ENCODE measurements at regions not wholly inside any gene's neighbourhood (a gene's known extent, or its start where the extent isn't known, plus 50 kb on each side); places are given as distances from the start of the nearest gene placed in this dataset.

DNA sequence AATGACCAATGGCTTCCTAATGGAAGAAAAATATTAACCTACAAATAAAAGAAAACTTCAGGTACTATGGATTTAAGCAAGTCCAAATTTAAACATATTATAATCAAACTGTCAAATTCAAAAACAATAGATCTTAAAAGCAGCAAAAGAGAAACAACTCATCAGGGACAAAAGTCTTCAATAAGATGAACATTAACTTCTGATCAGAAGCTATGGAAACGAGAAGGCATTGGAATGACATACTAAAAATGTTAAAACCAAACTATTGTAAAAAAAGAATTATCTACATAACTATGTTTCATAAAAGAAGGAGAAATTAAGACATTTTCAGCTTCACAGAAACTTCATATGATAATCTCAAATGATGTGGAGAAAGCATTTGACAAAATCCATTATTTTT, 334.7 kb downstream of the ANKRD7 start:
- Mint-ChIP-seq H3K27ac (no peak overlapping the region), H3K4me3 (no peak overlapping the region), H3K36me3 (ENCODE audit: low read depth) (no peaks in the 10 kb centered on the region), H3K4me1 (no peaks in the 10 kb centered on the region), H3K27me3 (no peaks in the 10 kb centered on the region), H3K9me3 (no peaks in the 10 kb centered on the region)
- DNase-seq, result no peak
- intact Hi-C loops (cut with micrococcal nuclease), result no loop called here

- intact Hi-C loops (cut with micrococcal nuclease), result no loop called here
- no peak for DNase-seq
- Mint-ChIP-seq H3K9me3 (no peaks in the 10 kb centered on the region), H3K36me3 (ENCODE audit: low read depth) (no peaks in the 10 kb centered on the region), H3K4me1 (no peaks in the 10 kb centered on the region), H3K4me3 (no peak overlapping the region), H3K27ac (no peak overlapping the region), H3K27me3 (no peaks in the 10 kb centered on the region)
Measured at GRCh38 chr7:118563311-118563710, 338.8 kb downstream of the ANKRD7 start.

GRCh38 chr7:118572604-118573003, 348.1 kb downstream of the ANKRD7 start:
- H3K36me3 Mint-ChIP-seq (ENCODE audit: low read depth), result no peaks in the 10 kb centered on the region
- no peak for DNase-seq
- H3K4me3 Mint-ChIP-seq, result no peak overlapping the region
- no peaks in the 10 kb centered on the region for H3K9me3 Mint-ChIP-seq
- no peaks in the 10 kb centered on the region for H3K4me1 Mint-ChIP-seq
- intact Hi-C loops (cut with micrococcal nuclease), result no loop called here
- no peak overlapping the region for H3K27ac Mint-ChIP-seq
- H3K27me3 Mint-ChIP-seq, result no peaks in the 10 kb centered on the region

DNA sequence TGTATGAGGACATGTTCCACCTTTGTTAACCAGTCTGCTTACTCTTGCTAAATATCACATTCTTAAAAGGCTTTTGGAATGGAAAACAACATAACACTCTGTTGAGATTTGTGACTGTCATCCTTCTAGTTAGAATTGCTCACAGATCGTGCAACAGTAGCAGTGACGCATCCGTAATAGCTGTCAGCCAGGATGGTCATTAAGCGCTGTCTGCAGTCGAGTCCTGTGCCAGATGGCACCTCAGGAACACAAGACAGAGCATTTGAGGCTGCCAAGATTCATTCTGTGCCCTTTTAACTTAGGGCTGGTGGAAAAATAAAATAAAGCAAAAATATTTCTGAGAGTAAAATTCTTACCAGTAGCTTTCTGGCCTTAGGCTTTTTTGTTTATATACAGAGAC, 348.6 kb downstream of the ANKRD7 start:
- H3K4me1 Mint-ChIP-seq, result no peaks in the 10 kb centered on the region
- H3K27ac Mint-ChIP-seq, result no peak overlapping the region
- no peak for DNase-seq
- no peak overlapping the region for H3K4me3 Mint-ChIP-seq
- intact Hi-C loops (cut with micrococcal nuclease), result no loop called here
- H3K36me3 Mint-ChIP-seq (ENCODE audit: low read depth), result no peaks in the 10 kb centered on the region
- H3K9me3 Mint-ChIP-seq, result no peaks in the 10 kb centered on the region
- H3K27me3 Mint-ChIP-seq, result no peaks in the 10 kb centered on the region

DNA sequence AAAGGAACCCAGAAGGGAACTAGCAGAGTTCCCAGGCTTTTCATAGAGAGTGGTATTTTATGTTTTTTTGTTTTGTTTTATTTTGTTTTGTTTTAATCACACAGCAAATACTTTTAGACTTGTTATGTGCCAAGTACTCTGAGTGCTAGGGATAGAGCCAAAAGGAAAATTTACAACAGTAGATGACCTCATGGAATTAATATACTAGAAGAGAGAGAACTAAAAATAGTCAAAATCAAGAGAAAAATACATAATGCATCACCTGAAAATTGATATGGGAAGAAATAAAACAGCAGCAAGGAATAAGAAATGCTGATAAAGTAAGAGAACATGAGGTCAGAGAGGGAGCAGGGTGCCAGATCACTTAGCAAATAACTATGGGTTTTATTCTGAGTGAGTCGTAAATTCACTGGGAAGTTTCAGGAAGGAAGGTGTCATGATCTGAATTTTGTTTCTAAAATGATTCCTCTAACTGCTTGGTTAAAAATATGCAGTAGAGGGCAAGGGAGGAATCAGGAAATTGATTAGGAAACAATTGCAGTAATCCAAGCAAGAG, 351.0 kb downstream of the ANKRD7 start:
- intact Hi-C loops (cut with micrococcal nuclease), result no loop called here
- H3K36me3 Mint-ChIP-seq (ENCODE audit: low read depth), result no peaks in the 10 kb centered on the region
- H3K27me3 Mint-ChIP-seq, result no peaks in the 10 kb centered on the region
- no peaks in the 10 kb centered on the region for H3K4me1 Mint-ChIP-seq
- no peaks in the 10 kb centered on the region for H3K9me3 Mint-ChIP-seq
- no peak for DNase-seq
- no peak overlapping the region for H3K27ac Mint-ChIP-seq
- no peak overlapping the region for H3K4me3 Mint-ChIP-seq

DNA sequence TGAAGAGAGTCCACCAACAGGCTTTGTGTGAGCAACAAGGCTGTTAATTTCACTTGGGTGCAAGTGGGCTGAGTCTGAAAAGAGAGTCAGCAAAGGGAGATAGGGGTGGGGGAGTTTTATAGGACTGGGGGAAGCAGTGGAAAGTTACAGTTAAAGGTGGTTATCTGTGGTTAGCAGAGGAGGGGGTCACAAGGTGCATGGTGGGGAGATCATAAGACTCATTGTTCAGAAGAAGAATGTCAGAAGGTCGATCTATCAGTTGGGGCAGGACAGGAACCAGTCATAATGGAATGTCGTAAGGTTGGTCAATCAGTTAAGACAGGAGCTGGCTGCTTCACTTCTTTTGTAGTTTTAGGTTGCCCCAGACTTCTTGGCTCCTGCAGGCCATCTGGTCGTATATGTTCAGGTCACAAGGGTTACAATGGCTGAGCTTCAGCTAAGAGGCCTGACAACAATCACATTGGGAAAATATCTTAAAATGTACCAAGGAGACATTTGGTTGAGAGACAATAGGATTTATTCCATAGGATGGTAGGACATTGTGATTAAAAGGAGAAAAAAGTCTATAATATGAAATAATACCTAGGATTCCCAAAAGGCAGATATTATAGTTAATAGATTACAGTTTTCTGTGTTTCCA, 356.4 kb downstream of the ANKRD7 start:
- no peaks in the 10 kb centered on the region for H3K36me3 Mint-ChIP-seq (ENCODE audit: low read depth)
- H3K9me3 Mint-ChIP-seq, result no peaks in the 10 kb centered on the region
- H3K4me1 Mint-ChIP-seq, result no peaks in the 10 kb centered on the region
- DNase-seq, result no peak
- H3K27ac Mint-ChIP-seq, result no peak overlapping the region
- H3K27me3 Mint-ChIP-seq, result no peaks in the 10 kb centered on the region
- no peak overlapping the region for H3K4me3 Mint-ChIP-seq
- intact Hi-C loops (cut with micrococcal nuclease), result no loop called here

DNA sequence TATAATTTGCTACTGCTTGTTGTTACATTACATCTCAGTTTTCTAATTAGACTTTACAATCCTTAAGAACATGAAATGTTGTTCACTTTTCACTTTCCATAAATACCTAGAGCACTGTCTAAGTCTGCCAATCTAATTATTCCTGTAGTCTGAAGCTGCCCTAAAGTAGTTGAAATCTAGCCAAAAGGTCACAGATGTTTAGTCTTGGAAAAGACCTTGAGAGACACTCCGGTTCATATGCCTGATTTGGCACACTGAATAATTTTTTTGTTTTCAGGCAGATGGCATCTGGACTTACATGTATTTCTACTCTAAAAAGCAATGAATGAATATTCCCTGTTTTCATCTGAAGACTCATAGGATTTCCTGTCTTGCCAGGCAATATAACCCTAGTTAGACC, 359.1 kb downstream of the ANKRD7 start:
- H3K27me3 Mint-ChIP-seq, result no peaks in the 10 kb centered on the region
- no peak overlapping the region for H3K4me3 Mint-ChIP-seq
- H3K27ac Mint-ChIP-seq, result no peak overlapping the region
- no peaks in the 10 kb centered on the region for H3K9me3 Mint-ChIP-seq
- intact Hi-C loops (cut with micrococcal nuclease), result no loop called here
- H3K4me1 Mint-ChIP-seq, result no peaks in the 10 kb centered on the region
- no peaks in the 10 kb centered on the region for H3K36me3 Mint-ChIP-seq (ENCODE audit: low read depth)
- no peak for DNase-seq

GRCh38 chr7:118586248-118586647, 361.7 kb downstream of the ANKRD7 start:
- no peak for DNase-seq
- Mint-ChIP-seq H3K4me1 (no peaks in the 10 kb centered on the region), H3K9me3 (no peaks in the 10 kb centered on the region), H3K4me3 (no peak overlapping the region), H3K27ac (no peak overlapping the region), H3K36me3 (ENCODE audit: low read depth) (no peaks in the 10 kb centered on the region), H3K27me3 (no peaks in the 10 kb centered on the region)
- intact Hi-C loops (cut with micrococcal nuclease), result no loop called here

DNA sequence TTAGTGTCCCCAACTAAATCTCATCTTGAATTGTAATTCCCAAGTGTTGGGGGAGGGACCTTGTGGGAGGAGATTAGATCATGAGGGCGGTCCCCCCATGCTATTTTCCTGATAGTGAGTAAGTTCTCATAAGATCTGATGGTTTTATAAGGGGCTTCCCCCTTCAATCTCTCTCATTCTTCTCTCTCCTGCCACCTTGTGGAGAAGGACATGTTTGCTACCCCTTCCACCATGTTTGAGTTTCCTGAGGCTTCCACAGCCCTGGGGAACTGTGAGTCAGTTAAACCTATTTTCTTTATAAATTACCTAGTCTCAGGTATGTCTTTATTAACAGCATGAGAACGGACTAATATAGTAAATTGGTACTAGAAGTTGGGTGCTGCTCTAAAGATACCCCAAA, 365.6 kb downstream of the ANKRD7 start:
- no peaks in the 10 kb centered on the region for H3K9me3 Mint-ChIP-seq
- no peaks in the 10 kb centered on the region for H3K4me1 Mint-ChIP-seq
- H3K27me3 Mint-ChIP-seq, result no peaks in the 10 kb centered on the region
- no peak overlapping the region for H3K4me3 Mint-ChIP-seq
- DNase-seq, result no peak
- intact Hi-C loops (cut with micrococcal nuclease), result loop anchor here (10.0 kb wide), 1 partner anchor 335 kb away; no protein-coding TSS in a partner anchor
- no peaks in the 10 kb centered on the region for H3K36me3 Mint-ChIP-seq (ENCODE audit: low read depth)
- H3K27ac Mint-ChIP-seq, result no peak overlapping the region

DNA sequence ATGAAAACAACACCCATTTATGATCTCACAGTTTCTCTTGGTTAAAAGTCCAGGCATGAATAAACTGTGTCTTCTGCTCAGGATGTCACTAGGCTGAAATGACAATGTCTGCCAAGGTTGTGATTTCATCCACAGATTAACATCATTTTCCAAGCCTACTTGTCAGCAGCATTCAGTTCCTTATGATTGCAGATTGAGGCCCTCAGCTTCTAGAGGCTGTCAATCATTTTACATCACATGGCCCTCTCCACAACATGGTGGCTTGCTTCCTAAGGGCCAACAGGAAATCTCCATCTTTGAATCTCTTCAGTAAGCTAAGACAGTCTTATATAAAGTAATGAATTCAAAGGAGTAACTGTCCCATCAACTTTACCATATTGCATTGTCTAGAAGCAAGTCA, 377.6 kb downstream of the ANKRD7 start:
- no peak overlapping the region for H3K4me3 Mint-ChIP-seq
- H3K27ac Mint-ChIP-seq, result no peak overlapping the region
- no peak for DNase-seq
- no peaks in the 10 kb centered on the region for H3K9me3 Mint-ChIP-seq
- no peaks in the 10 kb centered on the region for H3K4me1 Mint-ChIP-seq
- intact Hi-C loops (cut with micrococcal nuclease), result no loop called here
- H3K36me3 Mint-ChIP-seq (ENCODE audit: low read depth), result no peaks in the 10 kb centered on the region
- no peaks in the 10 kb centered on the region for H3K27me3 Mint-ChIP-seq

GRCh38 chr7:118606602-118607001, 382.1 kb downstream of the ANKRD7 start:
- Mint-ChIP-seq H3K4me3 (no peak overlapping the region), H3K9me3 (no peaks in the 10 kb centered on the region), H3K27me3 (no peaks in the 10 kb centered on the region), H3K36me3 (ENCODE audit: low read depth) (no peaks in the 10 kb centered on the region), H3K27ac (no peak overlapping the region), H3K4me1 (no peaks in the 10 kb centered on the region)
- no peak for DNase-seq
- intact Hi-C loops (cut with micrococcal nuclease), result no loop called here

DNA sequence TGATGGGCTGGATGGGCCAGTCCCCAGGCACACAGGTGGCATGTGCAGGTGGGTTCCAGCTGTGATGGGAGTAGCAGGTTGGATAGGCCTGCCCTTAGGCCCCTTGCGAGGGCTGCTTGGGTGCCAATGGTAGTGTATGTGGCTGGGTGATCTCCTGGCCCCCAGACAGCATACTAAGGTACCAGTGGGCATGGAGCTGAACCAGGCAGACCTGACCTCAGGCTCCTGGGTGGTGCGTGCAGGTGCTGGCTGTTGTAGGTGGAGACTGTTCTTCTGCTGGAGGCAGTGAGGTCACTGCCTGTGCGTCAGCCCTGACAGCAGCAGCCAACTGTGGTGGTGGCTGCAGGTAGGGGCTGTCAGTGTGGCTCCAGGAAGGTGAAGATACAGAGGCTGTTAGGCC, 384.7 kb downstream of the ANKRD7 start:
- Mint-ChIP-seq H3K9me3 (no peaks in the 10 kb centered on the region), H3K4me1 (no peaks in the 10 kb centered on the region), H3K27ac (no peak overlapping the region), H3K36me3 (ENCODE audit: low read depth) (no peaks in the 10 kb centered on the region), H3K4me3 (no peak overlapping the region), H3K27me3 (no peaks in the 10 kb centered on the region)
- no peak for DNase-seq
- intact Hi-C loops (cut with micrococcal nuclease), result no loop called here

- DNase-seq, result no peak
- Mint-ChIP-seq H3K9me3 (no peaks in the 10 kb centered on the region), H3K36me3 (ENCODE audit: low read depth) (no peaks in the 10 kb centered on the region), H3K27ac (no peak overlapping the region), H3K4me3 (no peak overlapping the region), H3K4me1 (no peaks in the 10 kb centered on the region), H3K27me3 (no peaks in the 10 kb centered on the region)
- intact Hi-C loops (cut with micrococcal nuclease), result no loop called here
Measured at GRCh38 chr7:118615681-118616080, 391.2 kb downstream of the ANKRD7 start.

DNA sequence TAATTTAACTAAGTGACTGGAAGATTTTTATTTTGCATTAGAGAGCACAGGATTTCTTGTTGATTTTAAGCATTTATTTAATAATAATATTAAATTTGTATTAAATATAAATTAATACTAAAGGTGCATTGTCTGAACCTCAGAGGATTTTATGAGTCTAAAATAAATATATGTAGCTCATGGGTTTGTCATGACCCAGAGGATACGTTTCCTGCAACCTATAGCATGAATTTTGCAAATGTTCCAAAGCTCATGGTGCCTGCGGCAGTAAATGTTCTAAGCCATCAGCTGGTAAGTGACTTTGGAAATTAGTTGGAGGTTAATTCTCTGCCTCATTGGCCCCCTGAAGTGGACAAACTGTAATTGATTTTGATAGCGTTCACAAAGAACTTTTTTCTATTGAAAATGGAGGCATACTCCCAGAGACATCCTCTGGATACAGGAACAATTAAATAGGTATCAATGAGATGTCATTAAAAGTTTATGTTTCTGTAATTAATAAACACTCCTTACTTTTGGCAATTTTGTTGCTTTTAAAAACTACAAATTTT, 397.4 kb downstream of the ANKRD7 start:
- Mint-ChIP-seq H3K27ac (no peak overlapping the region), H3K9me3 (no peaks in the 10 kb centered on the region), H3K4me3 (no peak overlapping the region)

DNA sequence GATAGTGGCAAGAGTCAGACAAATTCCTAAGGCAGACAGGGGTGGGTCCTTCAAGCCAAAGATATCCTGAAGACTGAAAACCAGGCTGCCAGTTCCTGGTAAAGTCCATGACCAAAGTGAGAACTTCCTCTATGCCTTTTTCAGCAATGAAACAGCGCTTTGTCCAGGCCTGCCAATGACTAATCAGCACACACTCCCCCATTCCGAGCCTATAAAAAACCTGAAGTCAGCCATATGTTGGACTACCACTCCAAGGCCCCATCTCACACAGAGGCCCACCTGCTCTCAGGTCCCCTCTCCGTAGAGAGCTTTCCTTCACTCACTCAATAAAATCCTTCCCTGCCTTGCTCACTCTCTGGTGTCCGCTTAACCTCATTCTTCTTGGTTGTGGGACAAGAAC, 402.2 kb downstream of the ANKRD7 start:
- DNase-seq, result no peak
- intact Hi-C loops (cut with micrococcal nuclease), result no loop called here
- Mint-ChIP-seq H3K36me3 (ENCODE audit: low read depth) (no peaks in the 10 kb centered on the region), H3K9me3 (no peaks in the 10 kb centered on the region), H3K4me3 (no peak overlapping the region), H3K27me3 (no peaks in the 10 kb centered on the region), H3K27ac (no peak overlapping the region), H3K4me1 (no peaks in the 10 kb centered on the region)

More for the DNA sequence above, 397.4 kb downstream of the ANKRD7 start:
- Mint-ChIP-seq H3K36me3 (ENCODE audit: low read depth) (no peaks in the 10 kb centered on the region), H3K27me3 (no peaks in the 10 kb centered on the region), H3K4me1 (no peaks in the 10 kb centered on the region)
- DNase-seq, result no peak
- intact Hi-C loops (cut with micrococcal nuclease), result no loop called here
